PFSK-1 (cell line): ENCODE measurements at regions not wholly inside any gene's neighbourhood (a gene's known extent, or its start where the extent isn't known, plus 50 kb on each side); places are given as distances from the start of the nearest gene placed in this dataset.

Source experiments
- FOXP2 ChIP-seq: optimal IDR thresholded peaks from 2 replicates; pipeline ENCODE3; 2011; ENCODE audit warnings: borderline replicate concordance, control low read depth, inconsistent platforms; ENCODE audit not compliant: insufficient read depth; ENCODE audit errors: extremely low read length, extremely low read depth
- POLR2AphosphoS5 ChIP-seq: IDR thresholded peaks from 2 replicates; pipeline ENCODE4 v1.6.1; 2012; ENCODE audit warnings: low read depth, mild to moderate bottlenecking, control low read depth, low read length, moderate library complexity
- SIN3A ChIP-seq: IDR thresholded peaks from 2 replicates; pipeline ENCODE4 v1.6.1; 2012; ENCODE audit warnings: mild to moderate bottlenecking, low read length, moderate library complexity, borderline replicate concordance; ENCODE audit not compliant: insufficient read depth
- TAF1 ChIP-seq: IDR thresholded peaks from 2 replicates; pipeline ENCODE4 v1.6.1; 2012; ENCODE audit warnings: low read length, control low read depth, borderline replicate concordance; ENCODE audit not compliant: insufficient read depth
- TF ChIP-seq, protein P1 (sequence below), 2 experiments: IDR thresholded peaks; 2 replicates each; pipeline versions ENCODE4 v1.6.1 to v1.8.0; 2011 to 2012; ENCODE audit warnings: low read depth in 2 of 2, low read length in 2 of 2, control low read depth in 1 of 2, inconsistent platforms in 1 of 2, mild to moderate bottlenecking in 1 of 2, moderate library complexity in 1 of 2; ENCODE audit not compliant: insufficient read depth in 1 of 2

DNA sequence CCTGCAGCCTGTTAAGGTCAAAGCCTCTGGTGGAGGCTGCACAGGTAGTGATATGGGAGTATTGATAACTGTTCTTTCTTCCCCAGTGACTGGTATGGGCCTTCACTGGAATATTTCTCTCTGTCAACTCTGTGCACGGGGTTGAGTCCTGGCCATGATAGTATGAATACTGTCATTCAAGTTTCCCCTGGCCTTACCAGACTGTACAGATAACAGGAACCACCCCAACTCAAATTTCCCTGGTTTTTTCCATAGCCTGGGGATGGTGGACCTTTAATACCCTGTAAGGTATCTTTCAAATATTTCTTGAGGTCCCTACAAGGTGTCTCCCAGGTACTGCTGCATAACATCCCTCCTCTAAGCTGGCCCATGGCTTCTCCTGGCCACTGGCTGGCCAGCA lies 51.4 kb upstream of the TNFAIP3 start:
- TF ChIP-seq SIN3A (no peak), POLR2AphosphoS5 (no peak), TAF1 (no peak), FOXP2 (no peak)
- TF ChIP-seq, protein P1, sequence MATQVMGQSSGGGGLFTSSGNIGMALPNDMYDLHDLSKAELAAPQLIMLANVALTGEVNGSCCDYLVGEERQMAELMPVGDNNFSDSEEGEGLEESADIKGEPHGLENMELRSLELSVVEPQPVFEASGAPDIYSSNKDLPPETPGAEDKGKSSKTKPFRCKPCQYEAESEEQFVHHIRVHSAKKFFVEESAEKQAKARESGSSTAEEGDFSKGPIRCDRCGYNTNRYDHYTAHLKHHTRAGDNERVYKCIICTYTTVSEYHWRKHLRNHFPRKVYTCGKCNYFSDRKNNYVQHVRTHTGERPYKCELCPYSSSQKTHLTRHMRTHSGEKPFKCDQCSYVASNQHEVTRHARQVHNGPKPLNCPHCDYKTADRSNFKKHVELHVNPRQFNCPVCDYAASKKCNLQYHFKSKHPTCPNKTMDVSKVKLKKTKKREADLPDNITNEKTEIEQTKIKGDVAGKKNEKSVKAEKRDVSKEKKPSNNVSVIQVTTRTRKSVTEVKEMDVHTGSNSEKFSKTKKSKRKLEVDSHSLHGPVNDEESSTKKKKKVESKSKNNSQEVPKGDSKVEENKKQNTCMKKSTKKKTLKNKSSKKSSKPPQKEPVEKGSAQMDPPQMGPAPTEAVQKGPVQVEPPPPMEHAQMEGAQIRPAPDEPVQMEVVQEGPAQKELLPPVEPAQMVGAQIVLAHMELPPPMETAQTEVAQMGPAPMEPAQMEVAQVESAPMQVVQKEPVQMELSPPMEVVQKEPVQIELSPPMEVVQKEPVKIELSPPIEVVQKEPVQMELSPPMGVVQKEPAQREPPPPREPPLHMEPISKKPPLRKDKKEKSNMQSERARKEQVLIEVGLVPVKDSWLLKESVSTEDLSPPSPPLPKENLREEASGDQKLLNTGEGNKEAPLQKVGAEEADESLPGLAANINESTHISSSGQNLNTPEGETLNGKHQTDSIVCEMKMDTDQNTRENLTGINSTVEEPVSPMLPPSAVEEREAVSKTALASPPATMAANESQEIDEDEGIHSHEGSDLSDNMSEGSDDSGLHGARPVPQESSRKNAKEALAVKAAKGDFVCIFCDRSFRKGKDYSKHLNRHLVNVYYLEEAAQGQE (IDR thresholded peaks at IDR 0.05; ENCODE audit: insufficient read depth in 1 of 2, low read depth in 2 of 2, low read length in 2 of 2), result no peak

DNA sequence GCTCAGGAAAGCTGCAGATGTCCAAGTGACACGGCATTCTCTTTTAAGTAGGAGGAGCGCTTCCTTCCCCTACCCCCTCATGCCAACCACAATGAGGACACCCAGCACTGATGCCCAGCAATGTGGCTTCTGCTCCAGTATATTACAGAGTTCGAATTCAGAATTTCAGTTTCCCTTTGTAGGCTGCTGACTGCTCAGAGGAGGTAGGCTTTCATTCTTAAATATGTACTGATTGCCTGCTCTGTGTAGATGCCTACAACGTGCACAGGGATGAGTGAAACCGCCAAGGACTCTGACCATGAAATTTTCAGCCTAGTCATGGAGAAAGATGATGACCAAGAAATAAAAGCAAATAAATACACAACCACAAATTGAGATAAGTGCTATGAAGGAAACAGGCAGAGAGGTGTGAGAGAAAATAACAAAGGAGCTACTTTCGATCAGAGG lies 50.9 kb upstream of the TNFAIP3 start:
- TF ChIP-seq, protein P1 (IDR thresholded peaks at IDR 0.05; ENCODE audit: insufficient read depth in 1 of 2, low read depth in 2 of 2, low read length in 2 of 2), result no peak
- TF ChIP-seq FOXP2, result no peak
- no peak for TF ChIP-seq POLR2AphosphoS5
- TF ChIP-seq SIN3A, result no peak
- no peak for TF ChIP-seq TAF1

DNA sequence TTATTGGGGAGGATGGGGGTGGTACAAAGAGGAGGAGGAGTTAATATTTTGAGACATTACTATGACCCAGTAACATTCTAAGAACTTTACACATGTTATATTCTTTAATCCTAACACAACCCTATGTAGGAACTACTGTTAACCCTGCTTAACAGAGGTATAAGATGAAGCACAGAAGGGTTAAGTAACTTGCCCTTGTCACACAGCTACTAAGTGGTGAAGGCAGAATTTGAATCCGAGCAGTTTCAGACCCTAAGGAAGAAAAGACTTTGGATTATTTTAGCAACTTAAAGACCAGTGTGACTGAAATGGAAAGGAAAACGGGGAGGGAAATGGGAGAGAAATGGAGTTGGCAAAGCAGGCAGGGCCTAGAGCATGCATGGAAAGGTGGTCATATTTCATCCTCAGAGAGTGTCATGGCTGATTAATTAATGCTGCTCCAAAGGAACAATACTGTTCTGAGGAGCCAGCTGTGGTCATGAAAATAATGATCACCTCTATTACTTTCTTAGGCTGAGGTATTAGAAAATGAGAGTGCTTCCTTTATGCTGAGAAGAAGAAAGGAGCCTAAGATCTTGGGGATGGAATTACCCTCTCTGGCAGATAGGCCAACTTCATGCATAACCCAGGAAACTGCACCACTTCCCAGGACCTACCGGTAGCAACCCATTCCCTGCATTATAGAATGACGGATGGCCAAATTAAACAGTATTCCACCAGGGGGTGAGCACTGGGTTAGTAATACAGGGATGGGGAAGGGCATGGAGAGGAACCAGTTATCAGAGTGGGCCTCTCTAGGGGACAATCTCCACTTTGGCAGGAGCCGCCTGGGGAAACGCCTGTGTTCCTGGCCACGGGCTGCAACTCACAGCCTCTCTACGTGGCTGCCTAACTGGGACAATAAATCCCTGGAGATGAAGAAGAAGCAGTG lies 50.1 kb upstream of the TNFAIP3 start:
- TF ChIP-seq TAF1 (no peak), POLR2AphosphoS5 (no peak), SIN3A (no peak), FOXP2 (no peak)
- TF ChIP-seq, protein P1 (IDR thresholded peaks at IDR 0.05; ENCODE audit: insufficient read depth in 1 of 2, low read depth in 2 of 2, low read length in 2 of 2), result no peak
